ENCODE measurements at regions not wholly inside any gene's neighbourhood (a gene's known extent, or its start where the extent isn't known, plus 50 kb on each side); places are given as distances from the start of the nearest gene placed in this dataset.

DNA sequence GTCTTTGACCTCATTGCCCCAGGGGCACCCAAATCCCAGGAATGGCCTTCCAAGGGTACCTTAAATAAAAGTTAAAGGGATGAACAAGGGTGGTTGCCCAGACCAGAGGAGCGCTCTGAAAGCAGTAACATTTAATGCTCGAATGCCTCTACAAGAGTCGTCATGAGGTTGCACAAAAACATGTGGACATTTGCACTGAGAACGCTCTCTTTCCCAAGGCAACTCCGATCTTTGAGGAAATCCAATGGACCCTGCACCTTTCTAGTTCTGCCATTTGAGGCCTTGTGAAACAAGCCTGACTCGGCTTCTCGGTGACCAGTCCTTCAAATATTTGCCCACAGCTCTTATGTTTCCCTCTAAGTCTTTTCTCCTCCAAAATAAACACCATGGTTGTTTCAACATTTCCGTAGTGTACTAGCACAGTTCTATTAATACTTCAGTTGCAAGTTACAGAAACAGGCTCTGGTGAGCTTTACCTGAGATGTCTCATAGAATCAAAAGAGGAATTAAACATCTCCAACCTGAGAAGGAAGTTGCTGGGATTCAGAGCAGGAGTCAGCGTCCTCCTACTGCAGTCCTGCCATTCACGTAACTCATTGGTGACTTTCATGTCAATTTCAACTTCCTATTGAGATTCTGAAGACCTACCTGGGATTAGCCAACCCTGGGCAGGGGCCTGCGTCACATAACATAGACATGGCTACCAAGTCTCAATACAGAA is 168.8 kb upstream of the RAI14 start:
- peak; percentile 82 for DNase-seq

DNA sequence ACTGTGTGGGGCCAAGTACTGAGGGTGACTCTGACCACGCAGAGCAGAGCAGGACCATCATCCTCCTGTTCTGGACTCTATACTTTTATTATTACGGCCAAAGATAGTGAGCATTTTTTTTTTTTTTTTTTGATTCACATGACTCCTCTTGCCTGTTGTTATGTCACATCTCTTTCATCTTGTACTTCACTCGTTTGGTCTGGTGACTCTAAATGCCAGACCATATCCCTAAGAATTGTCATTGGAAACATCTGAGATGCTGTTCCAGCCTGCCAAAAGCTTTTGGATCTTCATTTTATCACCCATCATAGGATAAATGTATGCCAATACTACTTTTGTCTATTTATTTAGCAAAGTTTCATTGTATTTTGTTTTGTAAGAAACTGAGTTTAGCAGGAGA is 168.2 kb upstream of the RAI14 start:
- no peak for DNase-seq

DNA sequence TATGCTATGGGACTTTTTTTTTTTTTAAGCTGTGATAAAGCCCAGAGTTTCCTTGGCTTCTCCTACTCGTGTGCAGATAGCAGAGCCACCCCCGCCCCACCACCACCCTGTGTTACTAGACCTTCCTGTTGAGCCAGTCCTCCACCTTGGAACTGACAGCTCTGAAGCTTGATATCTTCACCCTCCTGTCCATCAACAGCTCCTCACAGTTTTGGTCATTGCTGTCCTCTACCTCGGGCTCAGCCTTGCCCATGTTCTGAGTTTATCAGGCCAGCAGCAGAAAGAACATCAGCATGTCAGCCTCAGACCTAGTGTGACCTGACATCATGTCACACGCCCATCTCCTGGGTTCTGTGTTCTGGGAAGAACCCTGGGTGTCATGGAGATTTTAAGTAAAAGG is 167.1 kb upstream of the RAI14 start:
- no peak for DNase-seq

DNA sequence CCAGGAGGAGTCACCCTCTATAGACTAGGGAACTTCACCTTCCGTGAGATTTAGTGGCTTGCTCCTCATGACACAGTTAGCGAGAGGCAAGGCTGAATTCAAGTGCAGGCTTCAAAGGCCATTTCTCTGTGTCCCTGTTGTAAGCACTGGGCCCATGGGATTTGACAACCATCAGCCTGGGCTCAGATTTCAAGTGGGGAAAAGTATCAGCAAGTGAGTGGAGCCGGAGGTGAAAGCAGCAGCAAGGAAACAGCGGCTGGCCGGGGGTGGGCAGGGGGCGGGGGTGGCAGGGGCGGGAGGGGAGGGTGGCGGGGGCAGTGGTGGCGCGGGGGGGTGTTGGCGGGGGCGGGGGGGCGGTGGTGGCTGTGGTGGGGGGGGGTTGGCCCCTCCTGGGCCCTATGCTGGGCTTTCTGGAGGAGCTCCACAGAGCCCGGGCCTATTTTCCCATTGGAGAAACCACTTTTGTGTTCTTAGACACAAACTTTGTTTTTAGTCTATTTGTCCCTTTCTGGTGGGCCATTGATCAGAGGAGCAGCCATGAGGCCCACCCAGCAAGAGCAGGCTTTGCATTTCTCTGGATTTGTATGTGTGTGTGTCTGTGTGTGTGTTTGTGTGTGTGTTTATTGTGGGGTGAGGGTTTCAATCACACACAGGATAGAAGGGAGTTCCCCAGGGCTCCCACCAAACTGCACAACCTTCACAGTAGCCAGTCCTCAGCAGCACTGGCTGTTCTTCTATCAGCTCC is 165.4 kb upstream of the RAI14 start:
- peak; percentile 32 for DNase-seq

DNA sequence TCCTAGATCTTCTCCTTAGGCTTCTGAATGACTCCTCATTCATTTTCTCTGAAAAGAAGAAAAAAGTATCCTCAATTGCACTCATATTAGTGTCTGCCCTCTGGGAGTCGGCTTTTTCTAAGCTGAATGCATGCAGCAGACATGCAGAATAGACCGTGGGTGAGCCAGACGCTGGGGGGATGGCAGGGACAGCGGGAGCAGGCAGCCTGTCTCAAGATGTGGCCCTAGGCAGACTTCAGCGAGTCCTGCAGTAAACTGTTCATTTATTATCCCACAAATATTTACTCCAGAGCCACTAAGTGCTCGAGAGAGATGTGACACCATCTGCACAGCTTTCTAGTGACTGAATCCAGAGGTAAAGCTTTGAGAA is 164.9 kb upstream of the RAI14 start:
- peak; percentile 74 for DNase-seq

DNA sequence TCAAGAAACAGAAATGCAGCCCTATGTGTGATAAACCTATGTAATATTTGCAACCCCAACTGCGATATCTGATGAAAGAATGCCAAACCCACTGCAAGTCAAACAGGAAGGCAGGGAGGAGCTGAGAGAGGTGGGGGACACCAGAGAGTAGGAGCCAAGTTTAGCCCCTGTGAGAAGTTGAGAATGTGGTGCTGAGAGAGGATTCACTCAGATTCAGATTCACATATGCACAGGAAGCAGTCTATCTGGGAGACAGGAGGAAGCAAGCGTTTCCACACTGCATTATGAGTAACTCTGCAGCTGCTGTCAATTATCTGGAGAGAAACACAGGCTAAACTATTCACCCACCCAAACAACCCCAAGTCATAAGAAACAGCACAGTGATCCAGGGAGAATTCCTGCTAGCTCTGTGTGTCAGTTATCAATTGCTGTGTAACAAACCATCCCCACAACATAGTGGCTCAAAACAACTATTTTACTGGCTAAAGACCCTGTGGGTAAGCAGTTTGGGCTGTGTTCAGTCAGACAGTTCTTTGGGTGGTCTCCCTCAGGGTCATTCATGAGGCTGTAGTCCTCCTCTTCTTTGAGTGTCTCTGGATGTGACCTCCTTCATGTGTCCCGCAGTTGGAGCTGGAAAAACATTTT is 161.9 kb upstream of the RAI14 start:
- peak; percentile 94 for DNase-seq

DNA sequence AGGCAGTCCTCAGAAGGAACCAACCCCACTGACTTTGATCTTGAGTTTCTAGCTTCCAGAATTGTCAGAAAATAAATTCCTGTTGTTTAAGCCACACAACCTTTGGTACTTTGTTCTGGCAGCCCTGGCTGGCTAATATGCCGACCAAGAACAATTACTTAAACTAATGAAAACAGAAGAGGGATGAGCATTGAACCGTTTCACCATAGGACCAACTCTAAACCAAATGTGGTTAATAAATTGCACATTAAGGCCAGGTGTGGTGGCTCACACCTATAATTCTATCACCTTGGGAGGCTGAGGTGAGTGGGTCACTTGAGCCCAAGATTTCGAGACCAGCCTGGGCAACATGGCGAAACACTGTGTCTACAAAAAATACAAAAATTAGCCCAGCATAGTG is 160.9 kb upstream of the RAI14 start:
- no peak for DNase-seq

DNA sequence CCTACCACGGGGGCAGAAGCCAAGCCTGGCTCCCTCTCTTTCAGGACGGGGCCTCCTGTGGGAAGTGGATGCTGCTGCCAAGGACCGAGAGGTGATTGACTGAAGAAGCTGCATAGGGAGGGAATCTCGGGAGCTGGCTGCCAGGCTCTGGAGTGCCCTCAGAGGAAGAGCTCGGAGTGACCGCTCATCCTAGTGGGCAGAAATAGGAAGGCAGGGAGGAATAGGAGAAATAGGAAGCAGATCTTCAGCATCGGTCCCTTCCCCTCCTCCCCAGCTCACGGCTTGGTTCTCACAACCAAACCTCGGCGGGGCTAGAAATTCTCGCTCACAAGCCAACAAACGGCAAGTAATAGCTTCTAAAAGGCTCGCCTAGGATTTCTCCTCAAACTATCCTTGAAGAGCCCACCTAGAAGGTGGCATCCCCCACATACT is 159.9 kb upstream of the RAI14 start:
- no peak for DNase-seq

DNA sequence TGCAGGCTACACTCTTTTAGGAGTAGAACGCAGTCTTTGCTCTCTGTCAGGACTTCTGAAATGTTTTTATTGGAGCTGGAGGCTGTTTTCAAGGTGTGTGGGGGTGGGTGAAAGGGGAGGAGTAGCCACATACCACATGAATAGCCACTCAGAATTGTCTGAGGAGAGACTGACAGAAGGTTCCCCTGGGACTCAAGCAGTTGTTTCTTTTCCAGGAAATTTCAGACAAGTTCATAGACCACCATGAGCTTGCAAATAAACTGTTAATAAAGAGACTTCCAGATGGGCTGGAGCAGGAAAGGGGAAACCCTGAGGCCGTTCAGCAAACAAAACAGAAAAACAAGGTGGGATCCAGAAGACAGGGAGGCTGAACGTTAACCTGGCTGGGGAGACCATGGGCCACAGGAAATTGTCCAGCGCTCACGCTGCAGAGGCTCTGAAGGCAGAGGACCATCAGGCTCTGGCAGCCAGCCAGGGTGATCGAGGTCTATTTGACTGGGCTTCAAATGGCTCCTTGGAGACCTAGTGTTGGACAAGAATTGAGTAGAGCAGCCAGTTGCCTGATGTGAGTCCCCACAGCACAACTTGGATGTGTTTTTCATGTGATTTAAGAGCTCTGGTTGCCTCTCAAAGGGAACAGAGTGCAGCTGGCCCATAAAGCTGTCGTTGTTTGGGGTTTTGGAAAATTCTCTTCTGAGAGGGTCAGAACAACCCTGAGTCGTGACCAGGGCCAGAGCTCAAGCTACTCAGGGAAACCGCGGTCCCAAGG is 159.2 kb upstream of the RAI14 start:
- DNase-seq, result peak; percentile 50

DNA sequence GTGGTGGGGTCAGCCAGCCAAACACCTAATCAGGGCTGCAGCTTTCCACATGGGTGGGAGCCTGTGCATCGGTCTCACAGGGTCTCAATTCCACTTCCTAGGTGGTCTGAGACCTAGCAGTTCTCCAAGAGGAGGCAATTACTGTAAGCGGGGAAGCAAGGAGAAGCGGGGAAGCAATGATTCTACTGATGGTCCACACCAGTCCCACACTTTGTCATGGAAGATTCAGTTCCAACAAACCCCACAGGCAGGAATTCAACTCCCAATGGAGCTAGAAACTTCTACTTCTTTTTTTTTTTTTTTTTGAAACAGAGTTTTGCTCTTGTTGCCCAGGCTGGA is 158.7 kb upstream of the RAI14 start:
- no peak for DNase-seq

DNA sequence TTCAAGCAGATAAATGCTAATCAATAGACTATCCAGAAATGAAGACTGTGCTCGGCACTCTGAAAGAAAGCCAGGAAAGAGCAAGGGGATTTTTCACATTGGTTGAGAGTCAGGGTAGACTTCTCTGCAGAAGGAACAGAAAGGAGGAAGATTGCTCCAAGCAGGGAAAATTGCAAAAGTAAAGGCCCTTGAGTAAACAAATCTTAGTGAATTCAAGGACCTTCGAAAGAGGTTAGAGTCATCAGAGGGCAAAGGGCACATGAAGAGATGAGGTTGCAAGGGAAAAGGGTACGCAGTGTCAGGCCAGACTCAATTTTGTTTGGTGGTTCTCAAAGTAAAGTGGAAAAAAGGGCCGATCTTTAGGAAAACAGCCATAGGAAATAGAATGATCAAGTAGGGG is 157.6 kb upstream of the RAI14 start:
- DNase-seq, result no peak

DNA sequence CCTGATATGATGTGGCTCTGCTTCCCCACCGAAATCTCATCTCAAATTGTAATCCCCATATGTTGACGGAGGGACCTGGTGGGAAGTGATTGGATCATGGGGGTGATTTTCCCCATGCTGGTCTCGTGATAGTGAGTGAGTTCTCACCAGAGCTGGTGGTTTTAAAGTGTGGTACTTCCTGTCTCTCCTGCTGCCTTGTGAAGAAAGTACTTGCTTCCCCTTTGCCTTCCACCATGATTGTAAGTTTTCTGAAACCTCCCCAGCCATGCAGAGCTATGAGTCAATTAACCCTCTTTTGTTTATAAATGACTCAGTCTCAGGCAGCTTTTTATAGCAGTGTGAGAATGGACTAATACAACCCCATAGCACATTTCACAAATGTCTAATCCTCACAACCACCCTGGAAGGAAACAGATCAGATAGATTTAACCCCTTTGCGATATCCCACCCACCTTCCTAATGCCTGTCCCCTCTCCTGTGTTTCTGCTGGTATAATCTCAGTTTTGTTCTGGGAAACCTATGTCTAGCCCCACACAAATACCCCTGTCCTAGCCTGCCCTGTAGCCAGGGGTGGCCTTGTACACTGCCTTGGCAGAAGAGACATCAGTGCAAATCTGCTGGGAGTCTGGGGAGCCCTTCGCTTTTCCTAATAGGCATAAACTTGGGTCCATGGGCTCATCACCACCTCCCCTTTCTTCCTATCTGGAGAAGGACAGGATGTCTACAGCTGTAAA is 157.0 kb upstream of the RAI14 start:
- DNase-seq, result peak; percentile 85

DNA sequence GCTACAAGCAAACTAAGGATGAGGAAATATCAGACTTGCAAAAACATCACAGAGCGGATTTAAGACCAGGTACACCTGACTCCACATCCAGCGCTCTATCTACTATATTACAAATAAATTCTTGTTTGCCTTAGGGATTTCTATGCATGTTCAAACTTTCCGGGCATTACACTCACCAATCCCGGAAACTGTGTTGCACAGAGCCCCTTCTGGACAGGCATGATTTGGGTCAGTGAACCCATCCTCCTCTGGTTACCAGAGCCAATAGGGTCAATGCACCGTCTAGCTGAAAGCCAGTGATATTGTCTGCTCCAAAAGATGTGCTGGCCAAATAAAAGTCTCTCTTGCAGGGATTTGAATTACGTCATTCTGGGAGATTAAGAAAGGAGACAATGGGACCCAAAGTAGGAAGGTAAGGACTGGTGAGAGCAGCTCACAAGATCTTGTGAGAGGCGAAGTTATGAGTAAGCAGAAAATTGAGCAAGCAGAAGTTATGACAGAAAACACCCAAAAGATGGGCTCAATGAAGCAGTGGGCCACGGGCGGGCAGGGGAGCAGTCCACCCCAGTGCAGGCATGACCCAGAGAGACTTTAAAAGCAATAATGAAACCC is 155.8 kb upstream of the RAI14 start:
- DNase-seq, result no peak

DNA sequence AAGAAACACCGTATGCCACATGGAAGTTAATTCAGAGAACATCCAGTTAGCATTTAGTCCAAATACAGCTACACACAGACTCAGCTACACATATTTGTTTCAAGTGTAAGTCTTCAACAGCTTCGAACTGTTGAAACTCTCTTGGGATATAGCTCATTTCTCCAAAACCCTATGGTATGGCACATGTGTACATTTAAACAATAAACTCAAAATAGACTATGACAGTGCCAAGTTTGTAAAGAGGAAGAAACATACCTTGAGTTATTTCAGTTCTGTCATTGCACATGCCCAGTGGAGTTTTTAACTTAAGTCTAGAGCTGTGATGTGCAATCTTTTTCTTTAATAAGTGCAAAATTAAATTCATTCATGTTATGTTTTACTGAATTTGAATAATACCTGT is 155.1 kb upstream of the RAI14 start:
- DNase-seq, result no peak

DNA sequence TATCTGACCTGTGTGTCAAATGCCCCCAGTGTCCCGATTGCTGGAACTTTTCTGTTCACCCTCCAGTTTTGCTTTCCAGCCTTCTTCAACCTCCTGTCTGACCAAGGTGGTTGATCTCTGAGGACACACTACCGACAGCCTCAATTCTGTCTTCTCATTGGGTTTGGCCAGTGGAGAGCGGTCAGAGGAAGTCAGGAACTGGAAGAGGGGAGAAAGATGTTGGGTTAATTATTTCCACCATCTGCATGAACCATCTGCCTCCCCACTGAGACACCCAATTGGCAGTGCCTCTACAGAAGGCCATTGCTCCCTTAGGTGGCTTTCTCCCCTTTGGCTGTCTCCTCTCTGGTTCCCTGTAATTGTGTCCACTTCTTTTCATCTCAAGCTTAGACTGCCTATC is 154.3 kb upstream of the RAI14 start:
- no peak for DNase-seq

DNA sequence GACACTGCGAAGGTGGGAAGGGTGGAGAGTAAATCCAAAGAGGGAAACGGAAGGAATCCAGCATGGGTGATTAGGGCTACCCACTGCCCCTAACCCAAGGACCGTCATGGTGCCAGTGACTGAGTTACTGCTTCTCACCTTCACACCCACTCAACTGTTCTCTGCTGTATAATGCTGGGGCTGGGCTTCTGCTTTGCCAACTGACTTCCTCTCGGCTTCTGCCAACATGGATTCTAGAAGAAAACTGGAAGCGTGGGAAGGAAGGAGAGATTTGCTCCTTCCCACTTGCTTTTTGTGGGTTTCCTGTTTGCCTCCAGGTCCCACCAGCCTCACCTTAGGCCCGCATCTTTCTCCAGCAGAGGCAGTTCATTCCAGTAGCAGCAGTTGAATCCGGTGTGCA is 153.5 kb upstream of the RAI14 start:
- DNase-seq, result no peak

DNA sequence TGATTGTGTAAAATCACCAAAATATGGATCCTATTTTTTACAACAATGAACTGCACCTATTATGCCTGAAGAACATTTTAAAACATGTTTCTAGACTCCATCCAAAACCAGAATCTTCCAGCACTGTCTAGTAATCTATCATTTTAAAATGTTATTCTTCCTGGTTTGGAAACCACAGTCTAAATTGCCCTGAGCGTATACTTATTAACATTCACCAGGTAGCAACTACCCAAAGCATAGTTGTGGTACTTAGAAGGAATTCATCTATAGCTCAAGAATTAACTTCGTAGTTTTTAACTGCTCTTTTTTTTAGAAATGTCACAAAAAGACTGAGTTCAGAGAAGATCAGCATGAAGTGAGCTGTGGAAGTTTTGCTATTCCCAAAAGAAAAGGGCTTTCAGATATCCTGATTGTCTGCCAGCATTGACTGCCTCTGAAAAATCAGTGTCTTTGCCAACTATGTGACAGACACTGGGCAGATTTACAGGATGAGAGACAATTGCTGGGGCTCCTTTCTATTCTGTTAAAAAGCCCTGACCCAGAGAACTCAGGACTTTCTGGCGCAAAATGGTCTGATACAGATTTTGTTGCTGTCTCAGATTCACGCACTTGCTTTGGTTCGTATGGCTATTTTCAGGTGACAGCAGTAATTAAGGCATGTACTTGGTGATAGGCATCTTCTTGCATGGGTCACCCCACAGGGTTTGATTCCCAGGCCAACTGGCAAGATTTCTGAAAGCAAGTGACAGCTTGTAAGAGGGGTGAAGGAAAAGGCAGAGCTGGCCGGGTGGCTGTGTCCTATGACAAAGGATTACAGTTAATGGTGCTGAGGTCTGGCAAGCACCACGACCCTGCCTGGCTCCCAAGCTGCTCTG is 152.5 kb upstream of the RAI14 start:
- peak; percentile 59 for DNase-seq

DNA sequence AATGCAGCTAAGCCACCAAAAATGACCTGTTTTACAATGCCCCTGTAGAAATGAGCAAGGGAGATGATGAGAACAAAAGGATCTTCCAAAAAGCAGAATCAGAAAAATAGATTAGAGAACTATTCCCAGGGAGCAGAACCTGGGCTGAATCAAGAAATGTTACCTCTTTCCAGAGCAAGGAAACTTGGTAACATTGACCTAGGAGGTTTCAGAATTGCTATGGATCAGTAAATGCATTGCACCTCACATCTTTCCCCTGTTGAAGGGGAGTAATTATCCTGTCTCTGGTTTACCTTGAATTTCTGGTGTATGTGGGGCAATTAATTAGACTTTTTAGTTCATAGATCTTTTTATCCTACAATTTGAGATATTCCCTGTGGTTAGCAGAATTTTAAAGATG is 151.2 kb upstream of the RAI14 start:
- no peak for DNase-seq

DNA sequence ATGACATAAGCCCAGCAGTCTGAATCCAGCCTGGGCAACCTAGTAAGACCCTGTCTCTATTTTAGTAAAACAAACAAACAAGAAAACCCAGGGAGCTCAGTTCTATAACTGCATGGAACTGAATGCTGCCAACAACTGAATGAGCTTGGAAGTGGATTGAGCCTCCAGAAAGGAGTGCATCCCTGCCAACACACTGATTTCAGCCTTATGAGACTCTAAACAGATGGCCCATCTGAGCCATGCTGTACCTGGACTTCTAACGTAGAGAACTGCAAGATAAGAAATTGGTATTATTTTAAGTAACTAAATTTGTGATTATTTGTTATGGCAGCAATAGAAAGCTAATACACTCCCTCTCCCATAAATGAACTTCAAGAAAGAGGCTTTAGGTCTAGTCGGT is 150.4 kb upstream of the RAI14 start:
- no peak for DNase-seq

DNA sequence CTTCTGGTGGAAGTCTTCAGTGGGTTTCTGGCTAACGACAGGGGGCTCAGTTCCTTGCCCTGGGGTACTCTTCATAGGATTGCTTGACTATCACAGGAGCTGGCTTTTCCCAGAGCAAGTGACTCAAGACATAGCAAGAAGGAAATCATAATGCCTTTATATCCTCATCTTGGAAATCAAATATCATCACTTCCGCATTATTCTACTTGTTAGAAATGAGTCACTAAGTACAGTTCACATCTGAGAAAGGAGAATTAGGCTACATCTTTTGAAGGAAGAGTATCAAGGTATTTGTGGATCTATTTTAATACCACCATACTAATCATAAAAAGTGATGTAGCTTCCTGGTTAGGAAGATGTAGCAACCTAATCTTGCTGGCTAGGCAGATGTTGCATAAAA is 148.2 kb upstream of the RAI14 start:
- no peak for DNase-seq

DNA sequence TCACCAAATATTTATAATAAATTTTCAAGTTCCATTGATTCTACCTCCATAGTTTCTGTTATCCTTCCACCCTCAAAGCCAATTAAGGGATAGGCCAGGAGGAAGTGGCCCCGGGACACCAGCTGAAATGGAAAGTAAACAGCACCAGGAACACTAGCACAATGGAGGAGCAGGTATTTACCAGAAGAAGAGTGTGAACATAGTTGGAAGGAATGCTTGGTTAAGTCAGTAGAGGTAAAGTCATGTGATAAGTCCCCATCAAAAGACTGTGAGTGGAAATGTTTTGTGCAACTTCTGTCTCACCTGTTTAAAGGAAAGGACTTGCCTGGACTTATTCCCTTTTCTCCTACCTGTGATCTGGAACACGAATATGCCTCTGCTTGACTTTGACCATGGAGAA is 146.7 kb upstream of the RAI14 start:
- no peak for DNase-seq
